Caki2 (cell line): ENCODE measurements at regions not wholly inside any gene's neighbourhood (a gene's known extent, or its start where the extent isn't known, plus 50 kb on each side); places are given as distances from the start of the nearest gene placed in this dataset.
"Not testable (repeated sequence)": the region's sequence is repeated elsewhere in the genome, so short reads cannot be mapped to it uniquely, and the experiment has no call there.

Experiments
- DNase-seq: peaks from one replicate; pipeline ENCODE4 v3.0.0-alpha.2; 2015; ENCODE audit warnings: low read depth
- in situ Hi-C: cut with HindIII; loops from 2 replicates; pipeline ENCODE4 v1.10.0; 2016; ENCODE audit warnings: low sequenced_read_pairs, low pct_unique_long_range_greater_than_20kb, mixed read lengths

- no peak for DNase-seq
- in situ Hi-C loops, result no loop called here
Measured at GRCh38 chr13:90552702-90553101, 794.8 kb upstream of the MIR17HG start.

GRCh38 chr13:90553159-90553558 lies 794.3 kb upstream of the MIR17HG start:
- DNase-seq, result no peak
- in situ Hi-C loops, result no loop called here

- in situ Hi-C loops, result no loop called here
Measured at GRCh38 chr13:90557626-90558025, 789.9 kb upstream of the MIR17HG start.

GRCh38 chr13:90562443-90562842 lies 785.0 kb upstream of the MIR17HG start:
- DNase-seq, result no peak
- in situ Hi-C loops, result no loop called here

More at GRCh38 chr13:90557626-90558025, 789.9 kb upstream of the MIR17HG start:
- DNase-seq, result no peak

- DNase-seq, result no peak
- in situ Hi-C loops, result no loop called here
Measured at GRCh38 chr13:90564096-90564495, 783.4 kb upstream of the MIR17HG start.

GRCh38 chr13:90564566-90564965 lies 782.9 kb upstream of the MIR17HG start:
- in situ Hi-C loops, result no loop called here

GRCh38 chr13:90565985-90566713 lies 781.3 kb upstream of the MIR17HG start:
- in situ Hi-C loops, result no loop called here
- DNase-seq, result no peak

More at GRCh38 chr13:90564566-90564965, 782.9 kb upstream of the MIR17HG start:
- no peak for DNase-seq

- in situ Hi-C loops, result no loop called here
- no peak for DNase-seq
Measured at GRCh38 chr13:90568165-90568564, 779.3 kb upstream of the MIR17HG start.

- in situ Hi-C loops, result no loop called here
- no peak for DNase-seq
Measured at GRCh38 chr13:90576067-90576466, 771.4 kb upstream of the MIR17HG start.

- in situ Hi-C loops, result no loop called here
- DNase-seq, result no peak
Measured at GRCh38 chr13:90577726-90578125, 769.8 kb upstream of the MIR17HG start.

- DNase-seq, result no peak
- in situ Hi-C loops, result no loop called here
Measured at GRCh38 chr13:90585392-90585791, 762.1 kb upstream of the MIR17HG start.

GRCh38 chr13:90591260-90591926 lies 756.1 kb upstream of the MIR17HG start:
- no peak for DNase-seq
- in situ Hi-C loops, result no loop called here

- DNase-seq, result no peak
- in situ Hi-C loops, result no loop called here
Measured at GRCh38 chr13:90591927-90592268, 755.6 kb upstream of the MIR17HG start.

- in situ Hi-C loops, result no loop called here
- DNase-seq, result no peak
Measured at GRCh38 chr13:90592943-90593342, 754.5 kb upstream of the MIR17HG start.

- no peak for DNase-seq
- in situ Hi-C loops, result no loop called here
Measured at GRCh38 chr13:90594681-90595080, 752.8 kb upstream of the MIR17HG start.

GRCh38 chr13:90605664-90606063 lies 741.8 kb upstream of the MIR17HG start:
- DNase-seq, result no peak
- in situ Hi-C loops, result no loop called here

- DNase-seq, in situ Hi-C loops: not testable (repeated sequence)
Measured at GRCh38 chr13:90606921-90607320, 740.6 kb upstream of the MIR17HG start.

GRCh38 chr13:90612391-90612790 lies 735.1 kb upstream of the MIR17HG start:
- in situ Hi-C loops, result no loop called here
- no peak for DNase-seq

GRCh38 chr13:90613076-90613795 lies 734.3 kb upstream of the MIR17HG start:
- DNase-seq, result no peak
- in situ Hi-C loops, result no loop called here
